MM.1S (cell line): ENCODE measurements at regions not wholly inside any gene's neighbourhood (a gene's known extent, or its start where the extent isn't known, plus 50 kb on each side); places are given as distances from the start of the nearest gene placed in this dataset.

ENCODE experiments used
- DNase-seq: peaks from one replicate; pipeline ENCODE4 v3.0.0-alpha.2; 2015
- H2AFZ ChIP-seq: fragments of 300-600 bp; sonication (generic); 2 replicates; pipeline ENCODE4 v1.6.0; 2016; ENCODE audit warnings: antibody characterized with exemption, low read length
- H3F3A ChIP-seq: fragments of 300-600 bp; sonication (generic); 2 replicates; pipeline ENCODE4 v1.6.1; 2016; ENCODE audit warnings: mild to moderate bottlenecking, antibody characterized with exemption, low read length, moderate library complexity, mixed read lengths; ENCODE audit not compliant: insufficient read depth
- H3K27ac ChIP-seq: fragments of 300-600 bp; sonication (generic); 2 replicates; pipeline ENCODE4 v1.5.1; 2016; ENCODE audit warnings: mild to moderate bottlenecking, low read length
- H3K27me3 ChIP-seq: fragments of 300-600 bp; sonication (generic); replicated peaks from 2 replicates; pipeline ENCODE4 v1.6.0; 2016; ENCODE audit warnings: low read length; ENCODE audit not compliant: insufficient read depth
- H3K36me3 ChIP-seq: fragments of 300-600 bp; sonication (generic); replicated peaks from 2 replicates; pipeline ENCODE4 v1.6.1; 2016; ENCODE audit warnings: mild to moderate bottlenecking, low read length, mixed read lengths; ENCODE audit not compliant: insufficient read depth
- H3K4me1 ChIP-seq: fragments of 300-600 bp; sonication (generic); 2 replicates; pipeline ENCODE4 v1.6.1; 2016; ENCODE audit warnings: low read length, mixed read lengths
- H3K4me2 ChIP-seq: fragments of 300-600 bp; sonication (generic); 2 replicates; pipeline ENCODE4 v1.6.0; 2016; ENCODE audit warnings: low read depth, low read length
- H3K4me3 ChIP-seq: fragments of 300-600 bp; sonication (generic); 2 replicates; pipeline ENCODE4 v1.5.1; 2016; ENCODE audit warnings: low read length, mixed read lengths
- H3K79me2 ChIP-seq: fragments of 300-600 bp; sonication (generic); 2 replicates; pipeline ENCODE4 v1.6.1; 2016; ENCODE audit warnings: mixed run types, low read length, mixed read lengths
- H3K9ac ChIP-seq: fragments of 300-600 bp; sonication (generic); 2 replicates; pipeline ENCODE4 v1.6.1; 2016; ENCODE audit warnings: low read length, mixed read lengths
- H3K9me2 ChIP-seq: fragments of 300-600 bp; sonication (generic); replicated peaks from 2 replicates; pipeline ENCODE4 v1.6.1; 2016; ENCODE audit warnings: mild to moderate bottlenecking, low read length, mixed read lengths; ENCODE audit not compliant: insufficient read depth
- H3K9me3 ChIP-seq: fragments of 300-600 bp; sonication (generic); replicated peaks from 2 replicates; pipeline ENCODE4 v1.6.1; 2016; ENCODE audit warnings: mild to moderate bottlenecking, low read length, mixed read lengths; ENCODE audit not compliant: insufficient read depth
- H4K20me1 ChIP-seq: fragments of 300-600 bp; sonication (generic); 2 replicates; pipeline ENCODE4 v1.6.1; 2016; ENCODE audit warnings: mild to moderate bottlenecking, low read length, moderate library complexity, mixed read lengths; ENCODE audit not compliant: insufficient read depth
- EZH2 ChIP-seq: fragments of 300-600 bp; sonication (generic); optimal IDR thresholded peaks from 2 replicates; pipeline ENCODE3; 2017; ENCODE audit warnings: low read depth, mild to moderate bottlenecking, antibody characterized with exemption, low read length, mixed read lengths
- EZH2phosphoT487 ChIP-seq: fragments of 300-600 bp; sonication (generic); IDR thresholded peaks from 2 replicates; pipeline ENCODE4 v1.6.1; 2018; ENCODE audit warnings: antibody characterized with exemption, low read length
- TF ChIP-seq, protein P1 (sequence below): fragments of 300-600 bp; sonication (generic); IDR thresholded peaks from 2 replicates; pipeline ENCODE4 v1.5.1; 2016; ENCODE audit warnings: antibody characterized with exemption, low read length, mixed read lengths

DNA sequence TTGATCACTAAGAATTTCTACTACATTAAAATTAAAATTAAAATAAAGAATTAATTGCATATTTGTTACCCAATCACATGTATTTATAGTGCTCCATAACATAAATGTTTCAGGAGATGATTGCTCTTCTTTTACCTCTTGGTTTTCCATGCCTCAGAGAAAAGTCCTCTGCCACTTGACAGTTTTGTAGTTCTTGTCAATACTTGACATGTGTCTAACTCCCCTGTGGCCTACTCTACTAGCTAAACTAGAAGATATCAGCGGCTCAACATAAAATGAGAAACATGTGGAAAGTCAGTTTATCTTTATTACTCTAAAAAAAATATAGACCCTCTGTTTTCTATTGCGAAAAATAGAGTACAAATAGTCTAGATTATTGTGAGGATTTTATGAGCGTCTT is 650.6 kb upstream of the NUDT12 start:
- Histone ChIP-seq H3K79me2 (no peaks in the 10 kb centered on the region), H3K4me1 (no peaks in the 10 kb centered on the region), H2AFZ (no peak overlapping the region), H3K27me3 (no peaks in the 10 kb centered on the region), H3K9ac (no peak overlapping the region), H3K36me3 (no peaks in the 10 kb centered on the region), H3K27ac (no peak overlapping the region), H3K4me2 (no peak overlapping the region), H3K9me3 (no peaks in the 10 kb centered on the region), H4K20me1 (no peaks in the 10 kb centered on the region), H3K4me3 (no peak overlapping the region), H3K9me2 (no peaks in the 10 kb centered on the region), H3F3A (no peaks in the 10 kb centered on the region)
- DNase-seq: no peak
- TF ChIP-seq EZH2 (no peak), EZH2phosphoT487 (no peak)
- TF ChIP-seq, protein P1, sequence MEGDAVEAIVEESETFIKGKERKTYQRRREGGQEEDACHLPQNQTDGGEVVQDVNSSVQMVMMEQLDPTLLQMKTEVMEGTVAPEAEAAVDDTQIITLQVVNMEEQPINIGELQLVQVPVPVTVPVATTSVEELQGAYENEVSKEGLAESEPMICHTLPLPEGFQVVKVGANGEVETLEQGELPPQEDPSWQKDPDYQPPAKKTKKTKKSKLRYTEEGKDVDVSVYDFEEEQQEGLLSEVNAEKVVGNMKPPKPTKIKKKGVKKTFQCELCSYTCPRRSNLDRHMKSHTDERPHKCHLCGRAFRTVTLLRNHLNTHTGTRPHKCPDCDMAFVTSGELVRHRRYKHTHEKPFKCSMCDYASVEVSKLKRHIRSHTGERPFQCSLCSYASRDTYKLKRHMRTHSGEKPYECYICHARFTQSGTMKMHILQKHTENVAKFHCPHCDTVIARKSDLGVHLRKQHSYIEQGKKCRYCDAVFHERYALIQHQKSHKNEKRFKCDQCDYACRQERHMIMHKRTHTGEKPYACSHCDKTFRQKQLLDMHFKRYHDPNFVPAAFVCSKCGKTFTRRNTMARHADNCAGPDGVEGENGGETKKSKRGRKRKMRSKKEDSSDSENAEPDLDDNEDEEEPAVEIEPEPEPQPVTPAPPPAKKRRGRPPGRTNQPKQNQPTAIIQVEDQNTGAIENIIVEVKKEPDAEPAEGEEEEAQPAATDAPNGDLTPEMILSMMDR: no peak

DNA sequence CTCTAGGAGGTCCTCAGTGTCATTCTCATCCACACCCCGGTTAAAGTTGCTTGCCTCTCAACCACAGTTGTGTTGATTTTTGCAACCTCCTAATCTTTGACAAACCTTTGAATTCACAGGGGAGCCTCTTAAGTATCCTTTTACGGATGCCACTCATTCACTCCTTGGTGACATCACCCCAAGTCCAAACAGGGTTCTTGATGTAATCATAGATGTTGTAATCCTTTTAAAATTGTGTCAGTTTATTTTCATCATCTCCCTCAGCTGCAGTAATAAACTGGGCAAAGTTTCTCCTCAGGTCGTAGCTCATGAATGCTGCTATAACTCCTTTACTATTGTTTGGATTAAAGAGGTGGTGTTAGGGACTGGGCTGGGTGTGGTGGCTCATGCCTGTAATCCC is 637.2 kb upstream of the NUDT12 start:
- Histone ChIP-seq H3K36me3 (no peaks in the 10 kb centered on the region), H3K9me2 (no peaks in the 10 kb centered on the region), H3K27ac (no peak overlapping the region), H3K79me2 (no peaks in the 10 kb centered on the region), H3K4me1 (no peaks in the 10 kb centered on the region), H3K9ac (no peak overlapping the region), H3K9me3 (no peaks in the 10 kb centered on the region), H3K27me3 (no peaks in the 10 kb centered on the region), H2AFZ (no peak overlapping the region), H3K4me2 (no peak overlapping the region), H4K20me1 (no peaks in the 10 kb centered on the region), H3K4me3 (no peak overlapping the region), H3F3A (no peaks in the 10 kb centered on the region)
- DNase-seq: no peak
- TF ChIP-seq EZH2phosphoT487 (no peak), EZH2 (no peak)
- TF ChIP-seq, protein P1: no peak

DNA sequence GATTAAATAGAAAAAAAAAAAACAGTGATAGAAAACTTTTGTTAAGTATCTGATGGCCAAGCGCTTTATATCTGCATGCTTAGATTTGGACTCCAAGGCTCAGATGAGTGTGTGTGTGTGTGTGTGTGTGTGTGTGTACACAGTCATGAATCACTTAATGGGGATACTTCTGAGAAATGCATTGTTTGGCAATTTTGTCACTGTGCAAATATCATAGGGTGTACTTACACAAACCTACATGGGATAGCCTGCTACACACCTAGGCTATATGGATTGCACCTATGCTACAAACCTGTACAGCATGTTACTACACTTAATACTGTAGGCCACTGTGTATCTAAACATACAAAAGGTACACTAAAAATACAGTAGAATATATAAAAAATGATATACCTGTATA is 635.6 kb upstream of the NUDT12 start:
- no peak overlapping the region for H3K4me3 ChIP-seq
- H3K27me3 ChIP-seq: no peaks in the 10 kb centered on the region
- H4K20me1 ChIP-seq: no peaks in the 10 kb centered on the region
- H3K9me3 ChIP-seq: no peaks in the 10 kb centered on the region
- H3K4me1 ChIP-seq: no peaks in the 10 kb centered on the region
- H3K4me2 ChIP-seq: no peak overlapping the region
- no peak for TF ChIP-seq EZH2
- TF ChIP-seq, protein P1: no peak
- TF ChIP-seq EZH2phosphoT487: no peak
- no peak for DNase-seq
- no peak overlapping the region for H3K27ac ChIP-seq
- no peaks in the 10 kb centered on the region for H3K9me2 ChIP-seq
- H3F3A ChIP-seq: no peaks in the 10 kb centered on the region
- no peaks in the 10 kb centered on the region for H3K79me2 ChIP-seq
- no peaks in the 10 kb centered on the region for H3K36me3 ChIP-seq
- H3K9ac ChIP-seq: no peak overlapping the region
- H2AFZ ChIP-seq: no peak overlapping the region
